ENCODE measurements at regions not wholly inside any gene's neighbourhood (a gene's known extent, or its start where the extent isn't known, plus 50 kb on each side); places are given as distances from the start of the nearest gene placed in this dataset.
"Not testable (repeated sequence)": the region's sequence is repeated elsewhere in the genome, so short reads cannot be mapped to it uniquely, and the experiment has no call there.

GRCh38 chr21:19123053-19123452, 719.5 kb upstream of the TMPRSS15 start:
- no peak for FAIRE-seq

- no peak for FAIRE-seq
Observed at GRCh38 chr21:19123525-19123924, 719.9 kb upstream of the TMPRSS15 start.

GRCh38 chr21:19124691-19125090, 721.1 kb upstream of the TMPRSS15 start:
- no peak for FAIRE-seq

GRCh38 chr21:19130379-19131028, 726.9 kb upstream of the TMPRSS15 start:
- no peak for FAIRE-seq

- FAIRE-seq: no peak
Observed at GRCh38 chr21:19141511-19141910, 737.9 kb upstream of the TMPRSS15 start.

GRCh38 chr21:19145682-19146293, 742.2 kb upstream of the TMPRSS15 start:
- FAIRE-seq: no peak

- FAIRE-seq: no peak
Observed at GRCh38 chr21:19148056-19148455, 744.5 kb upstream of the TMPRSS15 start.

- FAIRE-seq: no peak
Observed at GRCh38 chr21:19171585-19171984, 768.0 kb upstream of the TMPRSS15 start.

GRCh38 chr21:19181604-19182140, 778.1 kb upstream of the TMPRSS15 start:
- FAIRE-seq: no peak

- FAIRE-seq: no peak
Observed at GRCh38 chr21:19197950-19198349, 794.4 kb upstream of the TMPRSS15 start.

GRCh38 chr21:19198801-19199200, 795.2 kb upstream of the TMPRSS15 start:
- FAIRE-seq: no peak

GRCh38 chr21:19218163-19218562, 814.6 kb upstream of the TMPRSS15 start:
- no peak for FAIRE-seq

- FAIRE-seq: no peak
Observed at GRCh38 chr21:19224090-19224489, 820.5 kb upstream of the TMPRSS15 start.

- FAIRE-seq: no peak
Observed at GRCh38 chr21:19228226-19228625, 824.6 kb upstream of the TMPRSS15 start.

GRCh38 chr21:19233841-19234240, 830.3 kb upstream of the TMPRSS15 start:
- not testable (repeated sequence) for FAIRE-seq

- FAIRE-seq: no peak
Observed at GRCh38 chr21:19236209-19236608, 832.6 kb upstream of the TMPRSS15 start.

- FAIRE-seq: no peak
Observed at GRCh38 chr21:19237608-19238007, 834.0 kb upstream of the TMPRSS15 start.

GRCh38 chr21:19239696-19240095, 836.1 kb upstream of the TMPRSS15 start:
- no peak for FAIRE-seq

GRCh38 chr21:19244502-19245187, 841.1 kb upstream of the TMPRSS15 start:
- no peak for FAIRE-seq

- no peak for FAIRE-seq
Observed at GRCh38 chr21:19245188-19245580, 841.6 kb upstream of the TMPRSS15 start.

- no peak for FAIRE-seq
Observed at GRCh38 chr21:19246018-19246417, 842.4 kb upstream of the TMPRSS15 start.

GRCh38 chr21:19256934-19257660, 853.5 kb upstream of the TMPRSS15 start:
- no peak for FAIRE-seq

- no peak for FAIRE-seq
Observed at GRCh38 chr21:19261731-19262376, 858.3 kb upstream of the TMPRSS15 start.

Measured in A204.1 (cell line).